ENCODE measurements at regions not wholly inside any gene's neighbourhood (a gene's known extent, or its start where the extent isn't known, plus 50 kb on each side); places are given as distances from the start of the nearest gene placed in this dataset.

GRCh38 chr14:26143057-26143456, 454.8 kb downstream of the NOVA1 start:
- TF ChIP-seq BHLHE40 (IDR thresholded peaks at IDR 0.05; ENCODE audit: low read depth, low read length) (no peak), CTCF (conservative IDR thresholded peaks at IDR 0.05; ENCODE audit: low read depth, low read length) (no peak), POLR2A (IDR thresholded peaks at IDR 0.05; ENCODE audit: low read depth, low read length) (no peak)
